T1000 (cell line): ENCODE measurements at regions not wholly inside any gene's neighbourhood (a gene's known extent, or its start where the extent isn't known, plus 50 kb on each side); places are given as distances from the start of the nearest gene placed in this dataset.

Experiments used
- DNase-seq: peaks from one replicate; lab custom pipeline; 2025; ENCODE audit warnings: mixed read lengths; lab: John Stamatoyannopoulos, UW

- no peak for DNase-seq
These were observed 133.7 kb downstream of the AEBP2 start for GRCh38 chr12:19572920-19573558.

GRCh38 chr12:19573866-19574265 is 134.6 kb downstream of the AEBP2 start:
- no peak for DNase-seq

GRCh38 chr12:19574601-19575000 is 135.3 kb downstream of the AEBP2 start:
- DNase-seq: no peak

GRCh38 chr12:19575337-19576243 is 136.3 kb downstream of the AEBP2 start:
- DNase-seq: no peak

- no peak for DNase-seq
These were observed 137.4 kb downstream of the AEBP2 start for GRCh38 chr12:19576506-19577280.

- DNase-seq: no peak
These were observed 137.9 kb downstream of the AEBP2 start for GRCh38 chr12:19577281-19577530.

- no peak for DNase-seq
These were observed 145.4 kb downstream of the AEBP2 start for GRCh38 chr12:19584732-19585131.

- DNase-seq: no peak
These were observed 149.7 kb downstream of the AEBP2 start for GRCh38 chr12:19588951-19589350.

- DNase-seq: no peak
These were observed 152.7 kb downstream of the AEBP2 start for GRCh38 chr12:19591951-19592350.

- DNase-seq: no peak
These were observed 157.3 kb downstream of the AEBP2 start for GRCh38 chr12:19596434-19597166.

GRCh38 chr12:19597167-19598026 is 158.1 kb downstream of the AEBP2 start:
- DNase-seq: no peak

GRCh38 chr12:19605720-19606119 is 166.4 kb downstream of the AEBP2 start:
- DNase-seq: no peak

GRCh38 chr12:19608039-19608438 is 168.7 kb downstream of the AEBP2 start:
- DNase-seq: no peak

GRCh38 chr12:19613051-19613535 is 173.8 kb downstream of the AEBP2 start:
- no peak for DNase-seq

- DNase-seq: no peak
These were observed 175.5 kb downstream of the AEBP2 start for GRCh38 chr12:19614601-19615383.

GRCh38 chr12:19615384-19615725 is 176.1 kb downstream of the AEBP2 start:
- no peak for DNase-seq

GRCh38 chr12:19616781-19617180 is 177.5 kb downstream of the AEBP2 start:
- no peak for DNase-seq

- no peak for DNase-seq
These were observed 180.9 kb downstream of the AEBP2 start for GRCh38 chr12:19620222-19620621.

GRCh38 chr12:19623751-19624399 is 184.6 kb downstream of the AEBP2 start:
- DNase-seq: no peak

GRCh38 chr12:19624491-19624890 is 185.2 kb downstream of the AEBP2 start:
- no peak for DNase-seq
